ENCODE measurements at regions not wholly inside any gene's neighbourhood (a gene's known extent, or its start where the extent isn't known, plus 50 kb on each side); places are given as distances from the start of the nearest gene placed in this dataset.

- H3K79me2 ChIP-seq (ENCODE audit: control insufficient read depth, insufficient read depth, low read length): no peaks in the 10 kb centered on the region
- H4K20me1 ChIP-seq (replicated peaks; ENCODE audit: control insufficient read depth, insufficient read depth, low read length): no peaks in the 10 kb centered on the region
- no peak overlapping the region for H3K9ac ChIP-seq (ENCODE audit: insufficient read depth in 1 of 2, low read depth in 2 of 2, low read length in 2 of 2)
- in situ Hi-C loops (cut with MboI) (no loop called here), intact Hi-C loops (cut with micrococcal nuclease) (no loop called here)
- no peaks in the 10 kb centered on the region for H3K9me1 ChIP-seq (ENCODE audit: control insufficient read depth, insufficient read depth, low read length)
- no peaks in the 10 kb centered on the region for H3K36me3 ChIP-seq (ENCODE audit: control insufficient read depth, insufficient read depth, low read length)
- H3K27me3 ChIP-seq (ENCODE audit: control insufficient read depth in 2 of 2, insufficient read depth in 2 of 2, low read length in 2 of 2): no peaks in the 10 kb centered on the region
- WGBS (ENCODE audit: insufficient coverage, low coverage, missing lambda C conversion rate): 3% methylated on average over 5 of the region's 5 CpGs
- no TSS peak for BruUV-seq (replicated peaks)
- no peak for ATAC-seq
- no peak overlapping the region for H3K4me2 ChIP-seq (ENCODE audit: insufficient read depth, low read length)
- no peaks in the 10 kb centered on the region for H3K4me1 ChIP-seq (replicated peaks in 1 of 2; ENCODE audit: control insufficient read depth in 2 of 2, insufficient read depth in 2 of 2, low read length in 2 of 2)
- DNase-seq (ENCODE audit: extremely low read depth in 1 of 4, low spot score in 3 of 4): no peak
- ChIA-PET CTCF (ENCODE audit: low intra/inter-chr PET ratio) (no interaction called here), POLR2A (no interaction called here)
- H2AFZ ChIP-seq (ENCODE audit: low read depth, low read length): no peak overlapping the region
- no peak for FAIRE-seq
- H3K9me3 ChIP-seq (replicated peaks; ENCODE audit: control insufficient read depth, insufficient read depth, low read depth, low read length): no peaks in the 10 kb centered on the region
- H3K4me3 ChIP-seq: no peak overlapping the region
- H3K27ac ChIP-seq (ENCODE audit: extremely low read depth, low read depth, low read length): no peak overlapping the region
- TF ChIP-seq RBM22 (IDR thresholded peaks at IDR 0.05; ENCODE audit: low read depth, low read length, poor library complexity, severe bottlenecking): no peak
- TF ChIP-seq GTF2F1 (IDR thresholded peaks at IDR 0.05; ENCODE audit: low read depth, low read length): no peak
- TF ChIP-seq ZHX1 (conservative IDR thresholded peaks at IDR 0.05; ENCODE audit: low read length): no peak
- TF ChIP-seq ZNF212 (CRISPR knock-in tag; IDR thresholded peaks at IDR 0.05): no peak
- no peak for TF ChIP-seq ZNF592 (IDR thresholded peaks at IDR 0.05)
- no peak for TF ChIP-seq TRIM25 (IDR thresholded peaks at IDR 0.05; ENCODE audit: borderline replicate concordance)
- TF ChIP-seq ERF (CRISPR knock-in tag; IDR thresholded peaks at IDR 0.05): no peak
- TF ChIP-seq ZNF143 (CRISPR knock-in tag; IDR thresholded peaks at IDR 0.05): no peak
- no peak for TF ChIP-seq ZBTB34 (CRISPR knock-in tag; IDR thresholded peaks at IDR 0.05)
- no peak for TF ChIP-seq RBM17 (IDR thresholded peaks at IDR 0.05; ENCODE audit: borderline replicate concordance, low read depth, low read length)
- no peak for TF ChIP-seq ZBTB8A (IDR thresholded peaks at IDR 0.05; ENCODE audit: partially characterized antibody)
- TF ChIP-seq BRD9 (IDR thresholded peaks at IDR 0.05; ENCODE audit: low read depth, partially characterized antibody): no peak
- TF ChIP-seq DACH1 (IDR thresholded peaks at IDR 0.05; ENCODE audit: partially characterized antibody): no peak
- TF ChIP-seq HMG20A (CRISPR knock-in tag; conservative IDR thresholded peaks at IDR 0.05): no peak
Observed at GRCh38 chr4:10753336-10753735, 68.8 kb upstream of the CLNK start.
